DND-41 (cell line): ENCODE measurements at regions not wholly inside any gene's neighbourhood (a gene's known extent, or its start where the extent isn't known, plus 50 kb on each side); places are given as distances from the start of the nearest gene placed in this dataset.

Source experiments
- ATAC-seq: fragments of 200-7000 bp; cut with Tn5 transposase; 3 replicates; pipeline ENCODE4 v1.9.1; 2021; ENCODE audit warnings: low read depth; ENCODE audit not compliant: insufficient read depth
- DNase-seq: peaks from one replicate; pipeline ENCODE4 v3.0.0-alpha.2; 2020
- H2AFZ ChIP-seq: 2 replicates; pipeline ENCODE4 v1.6.0; 2012; ENCODE audit warnings: low read depth, low read length
- H3K27ac ChIP-seq: 2 replicates; pipeline ENCODE4 v1.5.1; 2012; ENCODE audit warnings: low read length, inconsistent platforms
- H3K27me3 ChIP-seq: fragments of 200-600 bp; sonication (generic); 2 replicates; pipeline ENCODE4 v1.6.0; 2012; ENCODE audit warnings: low read length, mild to moderate bottlenecking, inconsistent platforms; ENCODE audit not compliant: insufficient read depth, poor library complexity
- H3K36me3 ChIP-seq: 2 replicates; pipeline ENCODE4 v1.5.1; 2012; ENCODE audit warnings: low read length, inconsistent platforms; ENCODE audit not compliant: insufficient read depth
- H3K4me1 ChIP-seq: 2 replicates; pipeline ENCODE4 v1.5.1; 2012; ENCODE audit warnings: mild to moderate bottlenecking, low read length; ENCODE audit not compliant: insufficient read depth
- H3K4me2 ChIP-seq: 2 replicates; pipeline ENCODE4 v1.6.0; 2012; ENCODE audit warnings: mild to moderate bottlenecking, moderate library complexity, low read length, inconsistent platforms; ENCODE audit not compliant: insufficient read depth
- H3K4me3 ChIP-seq, 2 experiments: fragments of 200-600 bp in 1 of 2; shearing (Covaris generic) in 1 of 2; 2 replicates each; pipeline ENCODE4 v1.5.1; 2012 to 2016; ENCODE audit warnings: inconsistent platforms in 2 of 2, low read length in 2 of 2, mild to moderate bottlenecking in 2 of 2, low read depth in 1 of 2, moderate library complexity in 1 of 2
- H3K79me2 ChIP-seq: 2 replicates; pipeline ENCODE4 v1.6.0; 2012; ENCODE audit warnings: low read length, inconsistent platforms; ENCODE audit not compliant: insufficient read depth
- H3K9ac ChIP-seq: 2 replicates; pipeline ENCODE4 v1.6.0; 2012; ENCODE audit warnings: low read depth, mild to moderate bottlenecking, inconsistent platforms, low read length, moderate library complexity
- H3K9me3 ChIP-seq: 2 replicates; pipeline ENCODE4 v1.5.1; 2012; ENCODE audit warnings: low read length, moderate library complexity, mild to moderate bottlenecking, inconsistent platforms; ENCODE audit not compliant: insufficient read depth, severe bottlenecking
- H4K20me1 ChIP-seq: 2 replicates; pipeline ENCODE4 v1.6.0; 2012; ENCODE audit warnings: low read length; ENCODE audit not compliant: insufficient read depth
- EZH2 ChIP-seq: IDR thresholded peaks from 3 replicates; pipeline ENCODE4 v1.6.1; 2012; ENCODE audit warnings: borderline replicate concordance, low read depth, mild to moderate bottlenecking, moderate library complexity, low read length, inconsistent platforms; ENCODE audit not compliant: severe bottlenecking
- TF ChIP-seq, protein P1 (sequence below): IDR thresholded peaks from 2 replicates; pipeline ENCODE4 v1.5.1; 2012; ENCODE audit warnings: borderline replicate concordance, low read length, moderate library complexity, mild to moderate bottlenecking; ENCODE audit not compliant: poor library complexity, severe bottlenecking; ENCODE audit errors: extremely low read depth

DNA sequence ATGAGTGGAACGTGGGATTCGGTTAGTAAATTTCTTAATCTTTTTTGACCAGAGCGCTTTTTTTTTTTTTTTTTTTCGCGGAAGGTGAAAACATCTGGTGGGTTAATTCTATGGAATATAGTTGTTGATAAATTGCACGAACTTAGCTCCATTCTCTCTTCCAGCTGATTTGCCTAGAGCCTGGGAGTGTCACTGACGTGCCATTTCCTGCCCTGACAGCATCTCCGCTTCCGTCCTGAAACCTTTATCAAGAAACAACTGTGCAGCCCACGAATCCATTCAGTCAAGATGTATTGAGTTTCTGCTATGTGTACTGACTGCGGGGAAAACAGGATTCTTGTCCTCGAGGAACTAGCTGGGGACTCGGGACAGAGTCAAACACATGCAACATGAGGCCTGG lies 59.5 kb upstream of the TGM3 start:
- ATAC-seq: no peak
- Histone ChIP-seq H3K4me2 (no peak overlapping the region), H2AFZ (no peak overlapping the region)

DNA sequence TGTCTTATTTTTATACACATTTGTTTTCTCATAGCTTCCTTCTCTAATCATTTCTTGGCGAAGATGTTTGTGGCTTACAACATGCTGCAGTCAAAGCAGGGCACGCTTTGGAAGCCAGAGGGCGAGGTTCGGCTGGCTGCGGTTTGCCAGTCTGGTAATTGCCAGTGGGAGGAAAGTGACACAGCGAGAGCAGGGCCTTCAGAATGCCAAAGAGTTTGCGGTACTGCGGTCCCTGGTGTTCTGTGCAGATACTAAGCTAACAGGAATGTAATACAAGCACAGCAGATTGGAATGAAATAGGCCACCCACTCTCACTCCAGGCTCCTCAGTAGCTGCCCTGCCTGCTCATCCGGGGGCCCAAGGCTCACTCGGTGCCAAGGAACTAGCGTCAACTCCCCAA lies 58.7 kb upstream of the TGM3 start:
- no peak overlapping the region for H2AFZ ChIP-seq
- H3K4me3 ChIP-seq: no peak overlapping the region
- no peaks in the 10 kb centered on the region for H3K4me1 ChIP-seq
- no peaks in the 10 kb centered on the region for H4K20me1 ChIP-seq
- ATAC-seq (no peak), DNase-seq (no peak)
- H3K4me2 ChIP-seq: no peak overlapping the region
- H3K9ac ChIP-seq: no peak overlapping the region
- H3K36me3 ChIP-seq: no peaks in the 10 kb centered on the region
- no peaks in the 10 kb centered on the region for H3K9me3 ChIP-seq
- TF ChIP-seq, protein P1, sequence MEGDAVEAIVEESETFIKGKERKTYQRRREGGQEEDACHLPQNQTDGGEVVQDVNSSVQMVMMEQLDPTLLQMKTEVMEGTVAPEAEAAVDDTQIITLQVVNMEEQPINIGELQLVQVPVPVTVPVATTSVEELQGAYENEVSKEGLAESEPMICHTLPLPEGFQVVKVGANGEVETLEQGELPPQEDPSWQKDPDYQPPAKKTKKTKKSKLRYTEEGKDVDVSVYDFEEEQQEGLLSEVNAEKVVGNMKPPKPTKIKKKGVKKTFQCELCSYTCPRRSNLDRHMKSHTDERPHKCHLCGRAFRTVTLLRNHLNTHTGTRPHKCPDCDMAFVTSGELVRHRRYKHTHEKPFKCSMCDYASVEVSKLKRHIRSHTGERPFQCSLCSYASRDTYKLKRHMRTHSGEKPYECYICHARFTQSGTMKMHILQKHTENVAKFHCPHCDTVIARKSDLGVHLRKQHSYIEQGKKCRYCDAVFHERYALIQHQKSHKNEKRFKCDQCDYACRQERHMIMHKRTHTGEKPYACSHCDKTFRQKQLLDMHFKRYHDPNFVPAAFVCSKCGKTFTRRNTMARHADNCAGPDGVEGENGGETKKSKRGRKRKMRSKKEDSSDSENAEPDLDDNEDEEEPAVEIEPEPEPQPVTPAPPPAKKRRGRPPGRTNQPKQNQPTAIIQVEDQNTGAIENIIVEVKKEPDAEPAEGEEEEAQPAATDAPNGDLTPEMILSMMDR: peak; percentile 25
- TF ChIP-seq EZH2: no peak
- no peak overlapping the region for H3K27ac ChIP-seq
- no peaks in the 10 kb centered on the region for H3K79me2 ChIP-seq
- peaks cover 18% of the 10 kb centered on the region for H3K27me3 ChIP-seq

More for the DNA sequence above, 59.5 kb upstream of the TGM3 start:
- Histone ChIP-seq H3K9ac (no peak overlapping the region), H3K4me3 (no peak overlapping the region), H3K36me3 (no peaks in the 10 kb centered on the region), H3K27ac (no peak overlapping the region), H3K27me3 (peaks cover 18% of the 10 kb centered on the region), H3K4me1 (no peaks in the 10 kb centered on the region), H3K9me3 (no peaks in the 10 kb centered on the region), H4K20me1 (no peaks in the 10 kb centered on the region), H3K79me2 (no peaks in the 10 kb centered on the region)
- no peak for DNase-seq
- TF ChIP-seq EZH2: no peak
- TF ChIP-seq, protein P1: no peak

DNA sequence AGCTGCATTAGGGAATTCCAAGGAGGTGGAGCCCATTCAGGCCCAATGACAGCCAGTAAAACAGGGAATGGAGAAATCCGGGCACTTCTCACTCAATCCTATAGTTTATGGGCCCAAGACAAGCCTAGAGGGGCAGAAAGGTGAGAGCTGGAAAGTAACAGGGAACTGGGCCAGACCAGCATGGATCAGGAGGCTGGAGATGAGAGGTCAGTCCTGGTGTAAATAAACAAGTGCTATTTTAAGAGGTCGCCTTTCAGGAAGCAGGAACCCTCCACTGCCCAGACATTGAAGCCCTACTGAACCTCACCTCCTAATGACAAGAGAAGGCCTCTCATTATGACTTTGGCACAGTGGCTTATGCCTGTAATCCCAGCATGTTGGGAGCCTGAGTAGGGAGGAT lies 57.2 kb upstream of the TGM3 start:
- no peak for ATAC-seq
- no peaks in the 10 kb centered on the region for H4K20me1 ChIP-seq
- H3K27ac ChIP-seq: no peak overlapping the region
- no peaks in the 10 kb centered on the region for H3K36me3 ChIP-seq
- H3K9ac ChIP-seq: no peak overlapping the region
- H3K79me2 ChIP-seq: no peaks in the 10 kb centered on the region
- no peak overlapping the region for H2AFZ ChIP-seq
- H3K27me3 ChIP-seq: peaks cover 18% of the 10 kb centered on the region
- H3K4me3 ChIP-seq: no peak overlapping the region
- no peak overlapping the region for H3K4me2 ChIP-seq
- H3K9me3 ChIP-seq: no peaks in the 10 kb centered on the region
- TF ChIP-seq, protein P1: no peak
- no peak for DNase-seq
- no peaks in the 10 kb centered on the region for H3K4me1 ChIP-seq

DNA sequence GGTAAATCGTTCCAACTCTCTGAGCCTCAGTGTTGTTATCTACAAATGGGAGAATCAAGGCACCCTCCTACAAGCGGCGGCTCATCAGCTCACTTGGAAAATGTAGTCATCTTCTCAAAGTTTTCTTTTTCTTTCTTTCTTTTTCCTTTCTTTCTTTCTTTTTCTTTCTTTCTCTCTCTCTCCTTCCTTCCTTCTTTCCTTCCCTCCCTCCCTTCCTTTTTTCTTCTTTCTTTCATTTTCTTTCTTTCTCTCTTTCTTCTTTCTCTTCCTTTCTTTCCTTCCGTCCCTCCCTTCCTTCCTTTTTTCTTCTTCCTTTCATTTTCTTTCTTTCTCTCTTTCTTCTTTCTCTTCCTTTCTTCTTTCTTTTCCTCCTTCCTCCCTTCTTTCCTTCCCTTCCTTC lies 55.0 kb upstream of the TGM3 start:
- H3K27me3 ChIP-seq: peaks cover 36% of the 10 kb centered on the region
- ATAC-seq (no peak), DNase-seq (no peak)
- H3K79me2 ChIP-seq: no peaks in the 10 kb centered on the region
- H3K9me3 ChIP-seq: no peaks in the 10 kb centered on the region
- H3K4me3 ChIP-seq: no peak overlapping the region
- no peak for TF ChIP-seq EZH2
- TF ChIP-seq, protein P1: no peak
- H4K20me1 ChIP-seq: no peaks in the 10 kb centered on the region; the same call in 1 of the 2 replicates
- H2AFZ ChIP-seq: no peak overlapping the region
- no peaks in the 10 kb centered on the region for H3K36me3 ChIP-seq
- no peak overlapping the region for H3K4me2 ChIP-seq
- H3K27ac ChIP-seq: no peak overlapping the region
- H3K4me1 ChIP-seq: no peaks in the 10 kb centered on the region
- no peak overlapping the region for H3K9ac ChIP-seq
